ENCODE measurements at regions not wholly inside any gene's neighbourhood (a gene's known extent, or its start where the extent isn't known, plus 50 kb on each side); places are given as distances from the start of the nearest gene placed in this dataset.
"Not testable (repeated sequence)": the region's sequence is repeated elsewhere in the genome, so short reads cannot be mapped to it uniquely, and the experiment has no call there.

DNA sequence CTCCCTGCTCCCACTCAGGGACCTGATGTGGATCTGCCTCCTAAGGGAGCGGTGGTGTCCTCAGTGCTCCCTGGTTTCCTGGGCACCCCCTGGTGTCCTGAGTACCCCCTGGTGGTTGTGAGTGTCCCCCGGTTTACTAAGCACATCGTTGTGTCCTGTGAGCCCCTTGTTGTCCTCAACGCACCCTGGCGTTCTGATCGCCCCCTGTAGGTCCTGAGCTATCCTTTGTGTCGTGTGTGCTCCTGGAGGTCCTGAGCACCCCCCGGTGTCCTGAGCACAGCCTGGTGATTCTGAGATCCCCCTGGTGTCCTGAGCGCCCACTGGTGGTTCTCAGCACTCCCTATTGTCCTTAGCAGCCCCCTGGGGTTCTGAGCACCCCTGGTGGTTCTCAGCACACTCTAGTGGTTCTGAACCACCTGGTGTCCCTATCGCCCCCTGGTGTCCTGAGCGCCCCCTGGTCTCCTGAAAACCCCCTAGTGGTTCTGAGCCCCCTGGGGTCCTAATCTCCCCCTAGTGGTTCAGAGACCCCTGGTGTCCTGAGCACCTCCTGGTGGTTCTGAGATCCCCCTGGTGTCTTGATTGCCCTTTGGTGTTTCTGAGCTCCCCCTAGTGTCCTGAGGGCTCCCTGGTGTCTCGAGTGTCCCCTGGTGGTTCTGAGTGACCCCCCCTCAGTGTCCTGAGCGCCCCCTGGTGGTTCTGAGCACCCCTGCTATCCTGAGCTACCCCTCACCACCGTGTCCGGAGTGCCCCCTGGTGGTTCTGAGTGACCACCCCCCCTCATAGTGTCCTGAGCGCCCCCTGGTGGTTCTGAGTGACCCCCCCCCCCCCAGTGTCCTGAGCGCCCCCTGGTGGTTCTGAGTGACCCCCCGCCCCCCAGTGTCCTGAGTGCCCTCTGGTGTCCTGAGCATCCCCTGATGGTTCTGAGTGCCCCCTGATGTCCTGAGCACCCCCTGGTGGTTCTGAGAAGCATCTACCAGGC is 615.1 kb downstream of the TMEM121 start:
- TF ChIP-seq TCF4 (CRISPR knock-in tag; IDR thresholded peaks at IDR 0.05; ENCODE audit: borderline replicate concordance) (no peak), ZNF565 (CRISPR knock-in tag; conservative IDR thresholded peaks at IDR 0.05; ENCODE audit: low read depth) (no peak), ESRRG (CRISPR knock-in tag; IDR thresholded peaks at IDR 0.05) (no peak), ISL1 (CRISPR knock-in tag; IDR thresholded peaks at IDR 0.05) (no peak), ARNTL (CRISPR knock-in tag; IDR thresholded peaks at IDR 0.05; ENCODE audit: borderline replicate concordance, low read depth) (no peak), BACH2 (CRISPR knock-in tag; IDR thresholded peaks at IDR 0.05; ENCODE audit: borderline replicate concordance) (no peak), PPARA (CRISPR knock-in tag; IDR thresholded peaks at IDR 0.05; ENCODE audit: borderline replicate concordance) (no peak), OSR1 (CRISPR knock-in tag; IDR thresholded peaks at IDR 0.05) (no peak), GLIS3 (CRISPR knock-in tag; IDR thresholded peaks at IDR 0.05) (no peak), ZNF70 (CRISPR knock-in tag; IDR thresholded peaks at IDR 0.05) (no peak), SNAI2 (CRISPR knock-in tag; IDR thresholded peaks at IDR 0.05) (no peak), ZFP3 (CRISPR knock-in tag; IDR thresholded peaks at IDR 0.05) (no peak), RARB (CRISPR knock-in tag; IDR thresholded peaks at IDR 0.05) (no peak), ZFP30 (CRISPR knock-in tag; IDR thresholded peaks at IDR 0.05) (no peak), CSDC2 (CRISPR knock-in tag; IDR thresholded peaks at IDR 0.05) (no peak)
- TF ChIP-seq, protein P1, sequence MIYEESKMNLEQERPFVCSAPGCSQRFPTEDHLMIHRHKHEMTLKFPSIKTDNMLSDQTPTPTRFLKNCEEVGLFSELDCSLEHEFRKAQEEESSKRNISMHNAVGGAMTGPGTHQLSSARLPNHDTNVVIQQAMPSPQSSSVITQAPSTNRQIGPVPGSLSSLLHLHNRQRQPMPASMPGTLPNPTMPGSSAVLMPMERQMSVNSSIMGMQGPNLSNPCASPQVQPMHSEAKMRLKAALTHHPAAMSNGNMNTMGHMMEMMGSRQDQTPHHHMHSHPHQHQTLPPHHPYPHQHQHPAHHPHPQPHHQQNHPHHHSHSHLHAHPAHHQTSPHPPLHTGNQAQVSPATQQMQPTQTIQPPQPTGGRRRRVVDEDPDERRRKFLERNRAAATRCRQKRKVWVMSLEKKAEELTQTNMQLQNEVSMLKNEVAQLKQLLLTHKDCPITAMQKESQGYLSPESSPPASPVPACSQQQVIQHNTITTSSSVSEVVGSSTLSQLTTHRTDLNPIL (CRISPR knock-in tag; IDR thresholded peaks at IDR 0.05; ENCODE audit: low read depth) = no peak
- TF ChIP-seq, protein P2, sequence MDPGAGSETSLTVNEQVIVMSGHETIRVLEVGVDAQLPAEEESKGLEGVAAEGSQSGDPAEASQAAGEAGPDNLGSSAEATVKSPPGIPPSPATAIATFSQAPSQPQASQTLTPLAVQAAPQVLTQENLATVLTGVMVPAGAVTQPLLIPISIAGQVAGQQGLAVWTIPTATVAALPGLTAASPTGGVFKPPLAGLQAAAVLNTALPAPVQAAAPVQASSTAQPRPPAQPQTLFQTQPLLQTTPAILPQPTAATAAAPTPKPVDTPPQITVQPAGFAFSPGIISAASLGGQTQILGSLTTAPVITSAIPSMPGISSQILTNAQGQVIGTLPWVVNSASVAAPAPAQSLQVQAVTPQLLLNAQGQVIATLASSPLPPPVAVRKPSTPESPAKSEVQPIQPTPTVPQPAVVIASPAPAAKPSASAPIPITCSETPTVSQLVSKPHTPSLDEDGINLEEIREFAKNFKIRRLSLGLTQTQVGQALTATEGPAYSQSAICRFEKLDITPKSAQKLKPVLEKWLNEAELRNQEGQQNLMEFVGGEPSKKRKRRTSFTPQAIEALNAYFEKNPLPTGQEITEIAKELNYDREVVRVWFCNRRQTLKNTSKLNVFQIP (CRISPR knock-in tag; IDR thresholded peaks at IDR 0.05; ENCODE audit: borderline replicate concordance, low read depth) = no peak
- TF ChIP-seq, protein P3, sequence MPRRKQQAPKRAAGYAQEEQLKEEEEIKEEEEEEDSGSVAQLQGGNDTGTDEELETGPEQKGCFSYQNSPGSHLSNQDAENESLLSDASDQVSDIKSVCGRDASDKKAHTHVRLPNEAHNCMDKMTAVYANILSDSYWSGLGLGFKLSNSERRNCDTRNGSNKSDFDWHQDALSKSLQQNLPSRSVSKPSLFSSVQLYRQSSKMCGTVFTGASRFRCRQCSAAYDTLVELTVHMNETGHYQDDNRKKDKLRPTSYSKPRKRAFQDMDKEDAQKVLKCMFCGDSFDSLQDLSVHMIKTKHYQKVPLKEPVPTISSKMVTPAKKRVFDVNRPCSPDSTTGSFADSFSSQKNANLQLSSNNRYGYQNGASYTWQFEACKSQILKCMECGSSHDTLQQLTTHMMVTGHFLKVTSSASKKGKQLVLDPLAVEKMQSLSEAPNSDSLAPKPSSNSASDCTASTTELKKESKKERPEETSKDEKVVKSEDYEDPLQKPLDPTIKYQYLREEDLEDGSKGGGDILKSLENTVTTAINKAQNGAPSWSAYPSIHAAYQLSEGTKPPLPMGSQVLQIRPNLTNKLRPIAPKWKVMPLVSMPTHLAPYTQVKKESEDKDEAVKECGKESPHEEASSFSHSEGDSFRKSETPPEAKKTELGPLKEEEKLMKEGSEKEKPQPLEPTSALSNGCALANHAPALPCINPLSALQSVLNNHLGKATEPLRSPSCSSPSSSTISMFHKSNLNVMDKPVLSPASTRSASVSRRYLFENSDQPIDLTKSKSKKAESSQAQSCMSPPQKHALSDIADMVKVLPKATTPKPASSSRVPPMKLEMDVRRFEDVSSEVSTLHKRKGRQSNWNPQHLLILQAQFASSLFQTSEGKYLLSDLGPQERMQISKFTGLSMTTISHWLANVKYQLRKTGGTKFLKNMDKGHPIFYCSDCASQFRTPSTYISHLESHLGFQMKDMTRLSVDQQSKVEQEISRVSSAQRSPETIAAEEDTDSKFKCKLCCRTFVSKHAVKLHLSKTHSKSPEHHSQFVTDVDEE (CRISPR knock-in tag; IDR thresholded peaks at IDR 0.05) = no peak
- ATAC-seq = no peak

DNA sequence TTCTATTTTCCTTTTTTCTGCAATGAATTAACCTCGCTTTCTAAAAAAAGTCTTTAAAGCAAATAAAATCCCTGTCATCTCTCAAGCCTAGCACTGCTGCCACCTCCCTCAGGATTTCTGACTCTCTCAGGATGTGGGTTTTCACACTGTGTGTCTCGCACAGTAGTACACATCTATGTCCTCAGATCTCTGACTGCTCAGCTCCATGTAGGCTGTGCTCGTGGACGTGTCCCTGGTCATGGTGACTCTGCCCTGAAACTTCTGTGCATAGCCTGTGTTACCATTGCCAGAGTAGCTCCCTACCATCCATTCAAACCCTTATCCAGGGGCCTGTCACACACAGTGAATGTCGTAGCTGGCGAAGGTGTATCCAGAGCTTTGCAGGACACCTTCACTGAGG is 619.3 kb downstream of the TMEM121 start:
- not testable (repeated sequence) for ATAC-seq

DNA sequence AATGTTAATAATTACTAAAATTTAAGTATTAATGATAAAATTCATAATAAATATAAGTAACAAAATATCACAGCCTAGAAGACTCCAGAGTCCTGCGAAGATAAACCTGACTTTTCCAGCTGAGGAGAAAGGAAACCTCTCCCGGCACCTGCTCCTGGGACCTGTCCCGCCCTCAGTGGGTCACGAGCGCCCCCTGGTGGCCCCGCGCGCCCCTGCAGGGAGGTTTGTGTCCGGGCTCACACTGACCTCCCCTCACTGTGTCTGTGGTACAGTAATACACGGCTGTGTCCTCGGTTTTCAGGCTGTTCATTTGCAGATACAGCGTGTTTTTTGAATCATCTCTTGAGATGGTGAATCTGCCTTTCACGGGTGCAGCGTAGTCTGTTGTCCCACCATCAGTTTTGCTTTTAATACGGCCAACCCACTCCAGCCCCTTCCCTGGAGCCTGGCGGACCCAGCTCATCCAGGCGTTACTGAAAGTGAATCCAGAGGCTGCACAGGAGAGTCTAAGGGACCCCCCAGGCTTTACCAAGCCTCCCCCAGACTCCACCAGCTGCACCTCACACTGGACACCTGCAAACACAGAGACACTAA is 627.1 kb downstream of the TMEM121 start:
- ATAC-seq = peak; percentile 41; the same call in 2 of the 3 replicates

DNA sequence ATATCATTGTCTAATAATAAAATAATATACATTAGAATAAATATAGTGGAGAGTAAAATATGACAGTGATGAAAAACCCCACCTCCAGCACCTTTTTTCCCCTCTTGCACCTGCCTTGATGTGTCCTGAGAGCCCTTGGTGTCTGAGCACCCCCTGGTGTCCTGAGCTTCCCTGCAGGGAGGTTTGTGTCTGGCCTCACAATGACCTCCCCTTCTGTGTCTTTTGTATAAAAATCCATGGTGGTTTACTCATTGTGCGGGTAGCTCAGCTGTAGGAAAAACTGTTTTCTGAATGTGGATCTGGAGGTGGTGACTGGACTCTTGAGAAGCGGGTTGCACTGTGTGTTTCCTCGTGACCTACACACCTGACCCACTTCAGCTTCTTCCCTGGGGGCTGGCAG is 636.9 kb downstream of the TMEM121 start:
- no peak for ATAC-seq
- TF ChIP-seq ZNF8 (CRISPR knock-in tag; IDR thresholded peaks at IDR 0.05) = no peak
- TF ChIP-seq, protein P2 (CRISPR knock-in tag; IDR thresholded peaks at IDR 0.05; ENCODE audit: borderline replicate concordance, low read depth) = no peak
- no peak for TF ChIP-seq TCF4 (CRISPR knock-in tag; IDR thresholded peaks at IDR 0.05; ENCODE audit: borderline replicate concordance)
- no peak for TF ChIP-seq OSR1 (CRISPR knock-in tag; IDR thresholded peaks at IDR 0.05)
- no peak for TF ChIP-seq CSDC2 (CRISPR knock-in tag; IDR thresholded peaks at IDR 0.05)
- TF ChIP-seq ISL1 (CRISPR knock-in tag; IDR thresholded peaks at IDR 0.05) = no peak
- TF ChIP-seq ZFP30 (CRISPR knock-in tag; IDR thresholded peaks at IDR 0.05) = no peak
- no peak for TF ChIP-seq BACH2 (CRISPR knock-in tag; IDR thresholded peaks at IDR 0.05; ENCODE audit: borderline replicate concordance)
- no peak for TF ChIP-seq ARNTL (CRISPR knock-in tag; IDR thresholded peaks at IDR 0.05; ENCODE audit: borderline replicate concordance, low read depth)
- no peak for TF ChIP-seq ZNF70 (CRISPR knock-in tag; IDR thresholded peaks at IDR 0.05)
- no peak for TF ChIP-seq ZC3H10 (CRISPR knock-in tag; IDR thresholded peaks at IDR 0.05)
- TF ChIP-seq, protein P4, sequence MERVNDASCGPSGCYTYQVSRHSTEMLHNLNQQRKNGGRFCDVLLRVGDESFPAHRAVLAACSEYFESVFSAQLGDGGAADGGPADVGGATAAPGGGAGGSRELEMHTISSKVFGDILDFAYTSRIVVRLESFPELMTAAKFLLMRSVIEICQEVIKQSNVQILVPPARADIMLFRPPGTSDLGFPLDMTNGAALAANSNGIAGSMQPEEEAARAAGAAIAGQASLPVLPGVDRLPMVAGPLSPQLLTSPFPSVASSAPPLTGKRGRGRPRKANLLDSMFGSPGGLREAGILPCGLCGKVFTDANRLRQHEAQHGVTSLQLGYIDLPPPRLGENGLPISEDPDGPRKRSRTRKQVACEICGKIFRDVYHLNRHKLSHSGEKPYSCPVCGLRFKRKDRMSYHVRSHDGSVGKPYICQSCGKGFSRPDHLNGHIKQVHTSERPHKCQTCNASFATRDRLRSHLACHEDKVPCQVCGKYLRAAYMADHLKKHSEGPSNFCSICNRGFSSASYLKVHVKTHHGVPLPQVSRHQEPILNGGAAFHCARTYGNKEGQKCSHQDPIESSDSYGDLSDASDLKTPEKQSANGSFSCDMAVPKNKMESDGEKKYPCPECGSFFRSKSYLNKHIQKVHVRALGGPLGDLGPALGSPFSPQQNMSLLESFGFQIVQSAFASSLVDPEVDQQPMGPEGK (CRISPR knock-in tag; IDR thresholded peaks at IDR 0.05; ENCODE audit: borderline replicate concordance) = no peak
- TF ChIP-seq, protein P3 (CRISPR knock-in tag; IDR thresholded peaks at IDR 0.05) = no peak
- no peak for TF ChIP-seq ZFP3 (CRISPR knock-in tag; IDR thresholded peaks at IDR 0.05)
